NCI-H1930 (cell line): ENCODE measurements at regions not wholly inside any gene's neighbourhood (a gene's known extent, or its start where the extent isn't known, plus 50 kb on each side); places are given as distances from the start of the nearest gene placed in this dataset.
"Not testable (repeated sequence)": the region's sequence is repeated elsewhere in the genome, so short reads cannot be mapped to it uniquely, and the experiment has no call there.

ENCODE experiments used
- DNase-seq, 2 experiments: peaks; one replicate each; lab custom pipeline; 2025; lab: John Stamatoyannopoulos, UW

DNA sequence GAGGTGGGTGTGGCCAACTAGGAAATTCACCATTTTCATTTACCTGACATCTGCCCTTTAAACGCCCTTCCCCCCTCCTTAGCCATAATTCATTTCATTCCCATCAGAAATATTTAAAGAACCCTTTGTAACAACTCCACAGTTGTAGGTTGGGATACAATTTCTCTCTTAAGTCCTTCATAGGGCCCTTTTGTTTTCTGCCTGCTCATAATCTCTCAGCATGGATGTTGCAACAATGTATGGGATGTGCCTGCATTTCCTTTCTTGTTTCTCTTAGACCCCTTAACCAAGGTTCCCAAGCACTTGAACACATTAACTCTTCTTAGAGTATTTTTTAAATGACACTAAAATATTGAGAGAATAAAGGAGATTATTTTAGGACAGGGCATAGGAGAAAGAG lies 51.7 kb upstream of the MYO10 start:
- no peak for DNase-seq

DNA sequence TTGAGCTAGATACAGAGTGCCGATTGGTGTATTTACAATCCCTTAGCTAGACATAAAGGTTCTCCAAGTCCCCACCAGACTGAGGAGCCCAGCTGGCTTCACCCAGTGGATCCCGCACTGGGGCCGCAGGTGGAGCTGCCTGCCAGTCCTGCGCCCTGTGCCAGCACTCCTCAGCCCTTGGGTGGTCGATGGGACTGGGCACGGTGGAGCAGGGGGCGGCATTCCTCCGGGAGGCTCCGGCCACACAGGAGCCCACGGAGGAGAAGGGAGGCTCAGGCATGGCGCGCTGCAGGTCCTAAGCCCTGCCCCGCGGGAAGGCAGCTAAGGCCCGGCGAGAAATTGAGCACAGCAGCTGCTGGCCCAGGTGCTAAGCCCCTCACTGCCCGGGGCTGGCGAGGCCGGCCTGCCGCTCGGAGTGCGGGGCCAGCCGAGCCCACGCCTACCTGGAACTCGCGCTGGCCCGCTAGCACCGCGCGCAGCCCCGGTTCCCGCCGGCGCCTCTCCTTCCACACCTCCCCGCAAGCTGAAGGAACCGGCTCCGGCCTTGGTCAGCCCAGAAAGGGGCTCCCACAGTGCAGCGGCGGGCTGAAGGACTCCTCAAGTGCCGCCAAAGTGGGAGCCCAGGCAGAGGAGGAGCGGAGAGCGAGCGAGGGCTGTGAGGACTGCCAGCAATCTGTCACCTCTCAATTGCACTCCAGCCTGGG lies 54.9 kb upstream of the MYO10 start:
- not testable (repeated sequence) for DNase-seq

DNA sequence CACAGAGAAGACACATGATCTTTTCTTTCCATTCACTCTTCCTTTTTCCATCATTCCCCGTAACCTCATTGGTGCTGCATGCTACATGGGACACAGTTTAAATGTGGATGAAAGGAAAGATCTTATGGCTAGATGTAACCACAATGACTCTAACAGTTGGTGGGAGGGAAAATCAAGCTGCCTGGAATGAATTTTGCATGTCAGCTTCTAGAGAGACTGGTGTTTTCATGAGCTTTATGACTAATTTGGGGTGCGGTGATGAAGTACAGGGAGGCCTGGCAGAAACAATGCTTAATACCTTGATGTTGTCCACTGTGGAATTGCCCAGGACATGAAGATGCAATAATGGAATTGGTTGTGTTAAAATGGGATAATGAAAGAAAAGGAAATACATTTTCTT lies 55.9 kb upstream of the MYO10 start:
- no peak for DNase-seq

DNA sequence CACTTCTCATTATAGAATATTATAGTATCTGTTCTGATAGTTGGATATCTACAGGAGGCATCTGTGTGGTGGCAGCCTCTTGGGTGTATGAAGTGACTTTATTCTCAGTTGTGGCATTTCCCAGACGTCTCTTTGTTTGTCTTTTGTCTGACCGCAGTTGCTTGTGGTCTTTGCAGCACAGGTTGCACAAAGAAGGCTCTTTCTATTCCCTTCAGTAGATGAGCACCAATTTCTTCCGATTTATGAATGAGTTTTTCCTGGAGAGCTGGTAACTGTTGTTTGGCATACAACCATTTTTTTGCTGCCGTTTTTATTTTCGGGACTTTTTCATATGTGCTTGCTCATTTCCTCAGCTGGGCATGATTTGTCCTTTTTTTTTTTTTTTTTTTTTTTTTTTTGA lies 56.4 kb upstream of the MYO10 start:
- DNase-seq: no peak

DNA sequence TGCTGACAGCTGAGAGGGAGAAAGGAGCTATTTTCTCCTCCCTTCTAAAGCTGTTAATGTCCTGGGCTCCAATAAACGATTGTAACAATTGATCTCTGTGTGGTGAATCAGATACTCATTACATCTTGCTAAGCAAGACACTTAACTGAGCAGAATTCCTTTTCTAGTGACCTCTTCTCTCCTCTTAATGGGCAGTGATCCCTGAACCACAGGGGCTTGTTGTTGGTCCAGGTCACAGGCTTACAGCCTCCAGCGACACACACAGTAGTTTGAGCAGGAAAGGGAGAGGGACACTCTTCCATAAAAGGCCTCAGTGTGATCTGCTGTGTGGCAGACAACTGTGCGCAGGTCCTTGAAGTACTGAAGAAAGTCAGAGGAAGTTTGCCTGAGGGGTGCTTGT lies 58.5 kb upstream of the MYO10 start:
- DNase-seq: no peak

DNA sequence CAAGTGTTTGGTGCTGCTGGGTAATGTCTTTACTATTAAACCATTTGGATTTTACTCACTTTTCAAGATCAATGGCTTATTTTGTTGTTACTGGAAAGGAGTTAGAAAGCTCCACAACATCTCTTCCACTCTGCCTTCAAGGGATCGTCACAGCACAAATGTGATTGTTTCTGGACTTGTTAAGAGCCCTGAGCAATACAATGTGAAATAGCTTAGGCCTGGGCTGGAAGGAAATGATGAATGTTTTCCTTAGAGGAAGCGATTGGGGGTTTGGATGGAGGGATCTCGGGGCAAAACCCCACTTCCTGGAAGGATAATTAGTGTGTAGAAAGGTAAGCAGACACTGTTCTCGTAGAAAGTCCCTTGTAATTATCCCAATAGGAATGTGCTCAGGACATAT lies 59.3 kb upstream of the MYO10 start:
- DNase-seq: no peak

DNA sequence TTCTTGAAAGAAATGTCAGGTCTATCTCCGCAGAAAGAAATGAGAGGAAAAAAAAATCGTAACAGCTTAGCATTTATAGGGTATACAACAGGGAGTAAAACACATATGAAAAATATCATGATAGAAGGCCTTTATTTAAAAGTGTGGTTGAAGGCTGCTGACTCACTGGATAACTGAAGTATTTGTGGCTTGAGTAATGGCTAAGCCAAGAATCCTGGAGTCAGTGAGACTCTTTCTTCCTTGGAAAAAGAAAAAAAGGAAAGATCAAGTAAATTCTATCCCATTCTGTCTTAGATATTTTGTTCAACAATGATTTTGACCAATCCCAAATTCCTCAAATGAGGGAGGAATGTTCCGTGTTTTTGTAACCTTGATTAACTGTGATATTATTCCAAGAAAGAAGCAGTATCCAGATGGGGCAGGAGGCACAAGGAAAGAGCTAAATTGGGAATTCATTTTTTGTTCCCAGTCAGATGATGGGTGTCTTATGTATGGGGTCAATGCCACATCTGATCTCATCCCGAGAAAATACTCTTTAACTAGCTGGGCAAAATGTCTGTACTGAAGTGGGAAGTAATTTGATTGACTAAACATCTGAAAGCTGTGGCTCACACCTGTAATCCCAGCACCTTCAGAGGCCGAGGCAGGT lies 64.3 kb upstream of the MYO10 start:
- no peak for DNase-seq

DNA sequence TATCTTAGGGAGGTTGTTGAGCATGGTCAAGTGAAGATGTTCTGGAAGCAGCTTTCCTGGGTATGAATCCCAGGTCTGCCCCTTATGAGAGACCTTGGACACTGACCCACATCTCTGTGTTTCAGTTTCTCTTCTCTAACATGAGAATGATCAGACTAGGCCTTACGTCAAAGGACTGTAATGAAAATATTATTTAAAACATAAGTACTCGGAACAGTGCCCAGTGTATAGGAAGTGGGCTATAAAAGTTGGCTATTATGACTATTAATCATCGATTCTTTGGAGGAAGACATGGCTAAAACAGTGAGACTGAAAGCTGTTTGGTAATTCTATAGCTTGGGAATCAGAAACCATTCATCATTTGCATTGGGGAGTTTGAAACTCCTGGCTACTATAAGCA lies 65.3 kb upstream of the MYO10 start:
- no peak for DNase-seq

DNA sequence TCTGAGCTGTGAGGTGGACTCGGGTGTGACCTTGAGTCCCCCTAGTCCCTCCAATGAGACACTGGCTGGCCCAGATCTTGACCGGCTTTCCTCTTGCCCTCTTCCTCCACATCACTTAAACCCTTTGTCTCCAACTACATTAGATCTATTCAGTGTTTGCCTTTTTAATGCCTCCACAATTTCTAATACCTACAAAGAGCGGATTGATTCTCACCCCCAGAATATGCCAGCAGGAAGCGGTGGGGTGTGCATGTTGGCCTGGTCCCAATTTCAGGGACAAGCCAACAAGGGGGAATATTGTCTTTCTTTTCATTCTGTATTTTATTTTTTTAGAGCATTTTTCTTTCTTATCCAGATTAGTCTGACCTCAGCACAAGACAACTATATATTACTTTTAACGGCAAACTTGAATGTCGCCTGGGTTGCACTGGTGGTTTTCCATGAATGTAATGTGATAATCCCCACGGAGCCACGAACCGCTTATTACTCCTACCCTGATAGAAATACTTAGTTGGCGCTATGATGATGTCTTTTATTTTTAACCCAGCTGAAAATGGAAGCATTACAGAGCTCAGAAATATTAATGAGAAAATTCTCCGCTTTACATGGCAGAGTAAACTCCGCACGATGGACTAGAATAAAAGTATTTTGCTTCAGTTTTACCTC lies 68.5 kb upstream of the MYO10 start:
- no peak for DNase-seq

DNA sequence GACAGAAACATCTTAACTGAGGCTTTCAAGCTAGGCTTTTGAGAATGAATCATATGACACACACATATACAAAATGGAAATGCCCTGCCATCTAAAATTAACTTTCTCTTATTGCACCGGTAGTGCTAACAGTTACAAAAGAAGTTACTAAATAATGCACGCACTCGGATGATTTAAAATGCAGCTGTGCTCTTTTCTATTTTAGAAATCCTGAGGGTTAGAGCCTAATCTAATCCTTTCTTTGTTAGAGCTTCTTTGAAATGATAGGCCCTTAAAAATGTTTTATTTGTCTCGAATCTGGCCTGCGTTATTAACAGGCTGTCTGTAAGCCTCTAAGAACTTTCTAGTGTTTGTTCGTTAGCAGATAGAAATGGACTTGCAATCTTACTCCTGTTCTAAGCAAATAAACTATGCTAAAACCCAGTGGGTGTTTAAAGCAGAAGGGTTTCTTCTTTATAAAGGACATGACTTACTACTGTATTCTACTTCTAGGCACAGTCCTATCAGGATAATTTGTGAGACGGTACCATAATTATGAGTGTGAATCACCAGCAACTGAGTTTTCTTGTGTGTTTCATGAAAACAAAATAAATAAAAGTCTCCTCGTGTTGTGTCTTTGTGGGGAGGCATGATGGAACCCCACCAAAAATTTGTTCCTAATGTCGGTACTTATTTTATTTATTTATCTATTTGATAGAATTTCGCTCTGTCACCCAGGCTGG lies 69.2 kb upstream of the MYO10 start:
- DNase-seq: no peak

DNA sequence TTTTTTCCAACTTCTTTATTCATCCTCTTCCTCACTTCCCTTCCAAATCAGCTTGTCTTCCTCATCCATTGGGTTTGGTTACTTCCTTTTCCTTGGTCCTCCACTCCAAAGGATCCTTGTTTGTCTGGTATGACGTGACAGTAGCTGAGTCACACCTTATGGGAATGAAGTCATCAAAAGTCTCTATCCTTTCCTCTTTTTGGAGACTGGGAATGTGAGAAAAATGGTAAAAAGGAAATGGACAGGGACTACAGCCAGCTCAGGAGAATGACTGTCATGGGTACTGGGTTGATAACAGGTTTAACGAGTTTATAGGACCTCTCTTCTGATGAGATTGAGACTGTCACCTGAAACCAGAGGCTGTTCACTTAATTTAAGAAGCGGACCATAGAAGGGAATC lies 76.2 kb upstream of the MYO10 start:
- no peak for DNase-seq

DNA sequence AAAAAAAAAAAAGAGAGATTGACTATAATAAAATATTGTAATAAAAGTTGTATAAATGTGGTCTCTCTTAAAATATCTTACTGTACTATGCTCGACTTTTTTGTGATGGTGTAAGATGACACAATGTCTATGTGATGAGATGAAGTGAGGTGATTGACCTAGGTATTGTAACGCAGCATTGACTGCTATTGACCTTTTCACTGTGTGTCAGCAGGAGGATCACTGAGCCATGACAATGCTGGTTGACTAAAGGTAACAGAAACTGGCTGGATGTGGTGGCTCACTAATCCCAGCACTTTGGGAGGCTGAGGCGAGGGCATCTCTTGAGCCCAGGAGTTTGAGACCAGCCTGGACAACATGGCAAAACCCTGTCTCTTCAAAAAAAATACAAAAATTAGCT lies 78.6 kb upstream of the MYO10 start:
- no peak for DNase-seq

DNA sequence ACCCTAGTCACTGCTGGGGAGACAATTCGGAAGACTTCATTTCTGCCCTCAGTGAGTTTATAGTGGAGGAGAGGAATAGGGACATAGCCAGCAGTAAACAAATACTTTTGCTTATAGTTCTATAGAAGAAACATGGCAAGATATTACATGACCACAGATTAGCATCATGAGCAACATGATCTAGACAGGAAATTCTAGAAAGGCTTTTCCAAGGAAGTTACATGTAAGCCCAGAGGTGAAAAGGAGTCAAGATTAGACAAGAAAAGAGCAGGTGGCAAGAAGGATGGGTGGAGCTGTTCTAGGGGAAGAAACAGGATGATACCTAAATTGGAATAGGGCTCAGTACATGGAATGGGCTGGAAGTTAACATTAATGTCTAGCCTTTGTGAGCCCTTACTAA lies 82.8 kb upstream of the MYO10 start:
- DNase-seq: no peak

DNA sequence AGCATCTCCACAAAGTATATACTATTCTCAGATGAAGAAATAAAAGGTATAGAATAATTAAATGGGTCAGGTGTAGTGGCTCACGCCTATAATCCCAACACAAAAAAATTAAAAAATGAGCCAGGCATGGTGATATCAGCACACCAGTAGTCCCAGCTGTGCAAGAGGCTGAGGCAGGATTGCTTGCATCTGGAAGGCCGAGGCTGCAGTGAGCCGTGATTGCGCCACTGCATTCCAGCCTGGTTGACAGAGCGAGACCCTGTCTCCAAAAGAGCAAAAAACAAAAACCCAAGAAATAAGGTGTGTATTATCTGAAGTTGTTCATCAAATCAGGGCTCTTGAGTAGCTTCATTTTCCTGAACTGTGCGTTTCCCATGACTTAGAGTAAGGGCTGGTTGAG lies 83.2 kb upstream of the MYO10 start:
- no peak for DNase-seq

DNA sequence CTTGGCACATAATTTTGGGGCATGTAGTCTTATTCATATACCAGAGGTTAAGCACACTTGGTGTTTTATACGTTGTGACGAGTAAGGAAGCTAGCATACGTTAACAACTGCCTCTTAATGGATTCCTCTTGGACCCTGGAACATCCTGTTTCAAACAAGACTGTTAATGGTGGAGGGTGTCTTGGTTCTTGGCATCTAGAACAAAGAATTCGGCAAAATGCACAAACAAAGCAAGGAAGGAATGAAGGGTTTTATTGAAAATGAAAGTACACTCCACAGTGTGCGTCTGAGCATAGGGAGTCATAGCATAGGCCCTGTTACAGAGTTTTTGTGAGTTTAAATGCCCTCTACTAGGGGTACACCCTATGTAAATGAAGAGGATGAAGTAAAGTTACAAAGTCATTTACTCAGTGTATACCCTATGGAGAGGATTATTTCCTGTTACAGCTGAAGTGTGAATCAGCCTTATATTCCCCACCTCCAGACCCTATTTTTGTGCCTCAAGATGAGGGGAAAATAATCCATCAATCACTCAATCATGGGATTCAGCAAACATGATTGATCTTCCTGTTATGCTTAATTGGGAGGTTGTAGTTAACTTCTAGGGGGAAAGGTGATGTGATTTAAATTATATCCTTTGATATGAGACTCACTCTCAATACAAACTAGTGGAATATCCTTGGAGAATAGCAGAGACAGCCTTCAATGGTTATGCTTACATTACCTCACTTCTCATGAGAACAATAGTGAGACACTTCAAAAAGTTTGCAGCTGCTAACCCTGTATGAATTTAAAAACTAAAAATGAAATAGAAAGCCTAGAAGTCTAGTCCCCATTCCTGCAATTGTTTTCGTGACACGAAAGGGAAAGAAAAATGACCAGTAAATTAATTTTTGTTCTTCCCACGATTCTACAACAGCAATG lies 84.9 kb upstream of the MYO10 start:
- no peak for DNase-seq

DNA sequence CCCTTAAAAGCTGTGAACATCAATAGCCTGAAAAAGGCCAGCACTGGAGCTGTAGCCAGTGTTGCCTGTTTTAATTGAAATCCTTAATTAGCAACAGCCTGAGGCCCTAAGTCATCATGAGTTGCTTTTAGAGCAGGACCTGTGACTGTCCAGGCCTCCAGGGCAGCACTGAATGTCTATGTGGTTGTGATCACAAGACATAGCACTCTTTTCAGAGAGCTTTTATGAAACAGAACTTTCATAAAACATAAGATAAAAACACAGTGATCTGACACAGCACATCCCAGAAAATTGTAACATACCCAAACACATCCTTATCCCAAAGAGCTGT lies 85.5 kb upstream of the MYO10 start:
- no peak for DNase-seq

DNA sequence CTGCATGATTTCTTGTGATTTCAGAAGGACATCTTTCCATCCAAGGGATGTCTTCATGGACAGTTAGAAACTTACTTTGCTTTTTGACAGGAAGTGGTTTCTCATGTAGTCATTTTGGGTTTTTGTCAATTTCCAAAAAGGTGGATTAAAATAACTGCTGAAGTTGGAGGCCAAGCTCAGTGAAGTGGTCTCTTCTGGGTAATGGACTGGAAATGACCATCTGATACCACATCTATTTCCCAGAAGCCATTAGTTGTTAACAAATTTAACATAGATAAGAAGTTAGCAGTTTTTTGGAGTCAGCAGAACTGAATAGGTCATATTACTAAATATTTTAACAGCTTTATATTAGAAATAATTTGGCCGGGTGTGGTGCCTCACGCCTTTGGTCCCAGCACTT lies 86.2 kb upstream of the MYO10 start:
- DNase-seq: no peak

DNA sequence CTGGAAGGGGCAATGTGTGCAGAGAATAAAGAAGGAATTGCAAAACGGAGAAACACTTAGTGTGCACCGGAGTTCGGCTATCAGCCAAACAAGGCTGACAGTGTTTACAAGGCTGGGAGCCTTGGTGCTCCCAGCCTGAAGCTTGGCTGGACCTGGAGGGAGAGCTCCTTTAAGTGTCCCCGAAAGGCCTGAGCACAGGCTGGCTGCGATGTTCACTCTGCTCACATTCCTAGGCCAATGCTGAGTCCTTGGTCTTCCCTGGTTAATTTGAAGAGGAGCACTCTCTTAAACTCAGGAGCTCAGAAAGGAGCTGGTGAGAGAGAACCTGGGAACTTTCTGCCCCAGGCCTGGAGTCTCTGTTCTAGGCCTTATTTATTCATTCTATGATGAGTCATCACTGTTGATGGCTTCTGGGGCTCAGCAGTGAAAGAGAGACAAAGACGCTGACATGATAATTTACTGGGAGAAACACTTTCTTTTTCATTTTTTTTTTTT lies 88.6 kb upstream of the MYO10 start:
- DNase-seq: no peak

DNA sequence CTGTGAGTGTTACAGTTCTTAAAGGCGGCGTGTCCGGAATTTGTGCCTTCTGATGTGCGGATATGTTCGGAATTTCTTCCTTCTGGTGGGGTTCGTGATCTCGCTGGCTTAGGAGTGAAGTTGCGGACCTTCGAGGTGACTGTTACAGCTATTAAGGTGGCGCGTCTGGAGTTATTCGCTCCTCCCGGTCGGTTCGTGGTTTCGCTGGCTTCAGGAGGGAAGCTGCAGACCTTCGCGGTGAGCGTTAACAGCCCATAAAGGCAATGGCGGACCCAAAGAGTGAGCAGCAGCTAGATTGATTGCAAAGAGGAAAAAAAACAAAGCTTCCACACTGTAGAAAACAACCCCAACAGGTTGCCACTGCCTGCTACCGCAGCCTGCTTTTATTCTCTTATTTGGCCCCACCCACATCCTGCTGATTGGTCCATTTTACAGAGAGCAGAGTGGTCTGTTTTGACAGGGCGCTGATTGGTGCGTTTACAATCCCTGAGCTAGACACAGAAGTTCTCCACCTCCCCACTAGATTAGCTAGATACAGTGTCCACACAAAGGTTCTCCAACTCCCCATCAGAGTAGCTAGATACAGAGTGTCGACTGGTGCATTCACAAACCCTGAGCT lies 95.7 kb upstream of the MYO10 start:
- DNase-seq: not testable (repeated sequence)

DNA sequence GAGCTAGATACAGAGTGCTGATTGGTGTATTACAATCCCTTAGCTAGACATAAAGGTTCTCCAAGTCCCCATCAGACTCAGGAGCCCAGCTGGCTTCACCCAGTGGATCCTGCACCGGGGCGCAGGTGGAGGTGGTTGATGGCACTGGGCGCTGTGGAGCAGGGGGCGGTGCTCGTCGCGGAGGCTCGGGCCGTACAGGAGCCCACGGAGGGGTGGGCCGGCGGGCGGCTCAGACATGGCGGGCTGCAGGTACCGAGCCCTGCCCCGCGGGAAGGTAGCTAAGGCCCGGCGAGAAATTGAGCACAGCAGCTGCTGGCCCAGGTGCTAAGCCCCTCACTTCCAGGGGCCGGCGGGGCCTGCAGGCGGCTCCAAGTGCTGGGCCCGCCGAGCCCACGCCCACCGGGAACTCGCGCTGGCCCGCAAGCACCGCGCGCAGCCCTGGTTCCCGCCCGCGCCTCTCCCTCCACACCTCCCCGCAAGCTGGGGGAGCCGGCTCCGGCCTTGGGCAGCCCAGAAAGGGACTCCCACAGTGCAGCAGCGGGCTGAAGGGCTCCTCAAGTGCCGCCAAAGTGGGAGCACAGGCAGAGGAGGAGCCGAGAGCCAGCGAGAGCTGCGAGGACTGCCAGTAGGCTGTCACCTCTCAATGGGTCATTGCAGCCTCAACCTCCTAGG lies 96.4 kb upstream of the MYO10 start:
- not testable (repeated sequence) for DNase-seq

DNA sequence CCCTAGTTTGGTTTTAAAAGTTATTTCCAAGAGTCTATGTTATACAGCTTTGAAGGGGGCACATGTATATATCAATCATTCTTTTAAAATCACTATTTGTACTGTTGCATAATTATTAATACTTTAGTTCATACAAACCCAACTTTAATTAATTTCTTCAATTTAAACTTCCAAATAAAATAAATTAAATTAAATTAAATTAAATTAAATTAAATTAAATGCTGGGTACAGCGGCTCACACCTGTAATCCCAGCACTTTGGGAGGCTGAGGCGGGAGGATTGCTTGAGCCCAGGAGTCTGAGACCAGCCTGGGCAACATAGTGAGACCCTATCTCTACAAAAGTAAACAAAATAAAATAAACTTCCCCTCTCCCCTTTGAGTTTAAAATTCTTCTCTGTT lies 98.9 kb upstream of the MYO10 start:
- DNase-seq: not testable (repeated sequence)
